SK-N-SH (cell line): ENCODE measurements at regions not wholly inside any gene's neighbourhood (a gene's known extent, or its start where the extent isn't known, plus 50 kb on each side); places are given as distances from the start of the nearest gene placed in this dataset.

Source experiments
- CTCF ChIA-PET: fragments of 300-600, 350-600 bp; formaldehyde crosslinking; extraction: SDS; loops from one replicate; lab custom pipeline; 2021; lab: Yijun Ruan, JAX
- POLR2A ChIA-PET: fragments of 350-600 bp; sonication (Branson Sonifier 250); formaldehyde crosslinking; extraction: SDS; loops from one replicate; lab custom pipeline; 2020; ENCODE audit warnings: antibody characterized with exemption, inconsistent platforms; lab: Yijun Ruan, JAX
- DNase-seq: peaks from one replicate; pipeline ENCODE4 v3.0.0; 2012
- H2AFZ ChIP-seq: fragments of 200-600 bp; sonication (generic); 2 replicates; pipeline ENCODE4 v1.8.1; 2016; ENCODE audit warnings: antibody characterized with exemption, mild to moderate bottlenecking, low read depth
- H3F3A ChIP-seq: fragments of 200-600 bp; sonication (generic); replicated peaks from 2 replicates; pipeline ENCODE3; 2016; ENCODE audit warnings: antibody characterized with exemption, mild to moderate bottlenecking; ENCODE audit not compliant: insufficient read depth
- H3K27ac ChIP-seq, 2 experiments: fragments of 200-500 bp in 1 of 2; fragments of 200-600 bp in 1 of 2; sonication (Bioruptor generic) in 1 of 2; sonication (generic), shearing (Covaris generic) in 1 of 2; 2 replicates each; pipeline versions ENCODE4 v1.5.1 to v1.6.1; 2014 to 2016; ENCODE audit warnings: low read depth in 2 of 2, inconsistent platforms in 1 of 2, low read length in 1 of 2, mild to moderate bottlenecking in 1 of 2, mixed read lengths in 1 of 2
- H3K27me3 ChIP-seq: fragments of 200-600 bp; sonication (generic), shearing (Covaris generic); 2 replicates; pipeline ENCODE4 v1.6.1; 2016; ENCODE audit warnings: mixed run types; ENCODE audit not compliant: insufficient read depth
- H3K36me3 ChIP-seq, 2 experiments: fragments of 200-500 bp in 1 of 2; fragments of 200-600 bp in 1 of 2; sonication (Bioruptor generic) in 1 of 2; sonication (generic) in 1 of 2; replicated peaks in 1 of 2; 2 replicates each; pipeline versions ENCODE3 to v1.5.1; 2014 to 2016; ENCODE audit warnings: low read length in 1 of 2, mild to moderate bottlenecking in 1 of 2; ENCODE audit not compliant: insufficient read depth in 2 of 2, control insufficient read depth in 1 of 2
- H3K4me1 ChIP-seq, 2 experiments: fragments of 200-500 bp in 1 of 2; fragments of 200-600 bp in 1 of 2; sonication (Bioruptor generic) in 1 of 2; sonication (generic), shearing (Covaris generic) in 1 of 2; 2 replicates each; pipeline versions ENCODE4 v1.5.1 to v1.6.1; 2014 to 2016; ENCODE audit warnings: low read depth in 1 of 2, low read length in 1 of 2, mixed run types in 1 of 2; ENCODE audit not compliant: insufficient read depth in 2 of 2, control insufficient read depth in 1 of 2
- H3K4me2 ChIP-seq: fragments of 200-600 bp; sonication (generic), shearing (Covaris generic); 2 replicates; pipeline ENCODE4 v1.6.1; 2017; ENCODE audit warnings: mixed run types
- H3K4me3 ChIP-seq, 2 experiments: fragments of 200-500 bp in 1 of 2; fragments of 200-600 bp in 1 of 2; sonication (Bioruptor generic) in 1 of 2; sonication (generic), shearing (Covaris generic) in 1 of 2; 2 replicates each; pipeline versions ENCODE4 v1.5.1 to v1.8.1; 2014 to 2016; ENCODE audit warnings: low read depth in 2 of 2, inconsistent platforms in 1 of 2, low read length in 1 of 2, mild to moderate bottlenecking in 1 of 2, mixed read lengths in 1 of 2, moderate library complexity in 1 of 2
- H3K79me2 ChIP-seq: fragments of 200-600 bp; sonication (generic); 2 replicates; pipeline ENCODE4 v1.8.1; 2017; ENCODE audit warnings: mild to moderate bottlenecking; ENCODE audit not compliant: insufficient read depth
- H3K9ac ChIP-seq: fragments of 200-600 bp; sonication (generic); 2 replicates; pipeline ENCODE4 v1.6.1; 2017; ENCODE audit warnings: mixed run types
- H3K9me2 ChIP-seq: fragments of 200-600 bp; sonication (generic); 2 replicates; pipeline ENCODE4 v1.6.1; 2017; ENCODE audit warnings: mixed run types
- H3K9me3 ChIP-seq: fragments of 200-600 bp; sonication (generic); 2 replicates; pipeline ENCODE4 v1.6.1; 2017; ENCODE audit warnings: mixed run types, mild to moderate bottlenecking, moderate library complexity
- H4K20me1 ChIP-seq: fragments of 200-600 bp; sonication (generic); 2 replicates; pipeline ENCODE4 v1.6.1; 2017; ENCODE audit warnings: mild to moderate bottlenecking, mixed run types; ENCODE audit not compliant: insufficient read depth
- CHD2 ChIP-seq: fragments of 150-350 bp; IDR thresholded peaks from 2 replicates; pipeline ENCODE4 v1.6.1; 2018; ENCODE audit warnings: low read length; ENCODE audit not compliant: partially characterized antibody
- EZH2phosphoT487 ChIP-seq: fragments of 200-600 bp; sonication (generic); IDR thresholded peaks from 2 replicates; pipeline ENCODE4 v1.6.1; 2017; ENCODE audit warnings: low read depth, mixed run types, mild to moderate bottlenecking, antibody characterized with exemption, moderate library complexity, borderline replicate concordance
- FOSL2 ChIP-seq: IDR thresholded peaks from 2 replicates; pipeline ENCODE4 v1.4.0; 2012; ENCODE audit warnings: low read depth, mild to moderate bottlenecking, moderate library complexity, borderline replicate concordance
- FOXM1 ChIP-seq: IDR thresholded peaks from 2 replicates; pipeline ENCODE4 v1.4.0; 2012; ENCODE audit warnings: low read depth, mild to moderate bottlenecking
- GABPA ChIP-seq: IDR thresholded peaks from 2 replicates; pipeline ENCODE4 v1.4.0; 2012; ENCODE audit warnings: low read depth, mild to moderate bottlenecking
- GATA2 ChIP-seq: sonication (generic); formaldehyde crosslinking; IDR thresholded peaks from 2 replicates; pipeline ENCODE4 v1.5.0; 2020; ENCODE audit warnings: mild to moderate bottlenecking, missing genetic modification reagents
- JUND ChIP-seq: IDR thresholded peaks from 2 replicates; pipeline ENCODE4 v1.4.0; 2012
- MAX ChIP-seq: IDR thresholded peaks from 2 replicates; pipeline ENCODE4 v1.4.0; 2012; ENCODE audit warnings: low read depth
- MEF2A ChIP-seq: IDR thresholded peaks from 2 replicates; pipeline ENCODE4 v1.4.0; 2012; ENCODE audit warnings: low read depth, borderline replicate concordance
- POLR2AphosphoS5 ChIP-seq: IDR thresholded peaks from 2 replicates; pipeline ENCODE4 v1.6.1; 2012; ENCODE audit warnings: low read depth, low read length
- RCOR1 ChIP-seq: fragments of 150-350 bp; IDR thresholded peaks from 2 replicates; pipeline ENCODE4 v1.6.1; 2017; ENCODE audit warnings: antibody characterized with exemption, low read length
- RFX5 ChIP-seq: IDR thresholded peaks from 2 replicates; pipeline ENCODE4 v1.6.1; 2012; ENCODE audit warnings: mild to moderate bottlenecking, improper control_type of control experiment, low read length
- RXRA ChIP-seq: IDR thresholded peaks from 2 replicates; pipeline ENCODE4 v1.4.0; 2012; ENCODE audit warnings: low read depth, mild to moderate bottlenecking, borderline replicate concordance
- TAF1 ChIP-seq: IDR thresholded peaks from 2 replicates; pipeline ENCODE4 v1.6.1; 2012; ENCODE audit warnings: low read depth, mild to moderate bottlenecking, low read length, moderate library complexity, borderline replicate concordance
- TCF12 ChIP-seq: IDR thresholded peaks from 2 replicates; pipeline ENCODE4 v1.4.0; 2012
- YY1 ChIP-seq: IDR thresholded peaks from 2 replicates; pipeline ENCODE4 v1.4.0; 2012; ENCODE audit warnings: low read depth, mild to moderate bottlenecking
- WGBS: methylation state at CpG from one replicate; pipeline ENCODE4 v1.1.6; 2017; ENCODE audit warnings: low lambda C conversion rate; 5-methylcytosine and 5-hydroxymethylcytosine counted together
- TF ChIP-seq, protein P1 (sequence below): fragments of 150-350 bp; IDR thresholded peaks from 2 replicates; pipeline ENCODE4 v1.6.1; 2016; ENCODE audit warnings: mild to moderate bottlenecking, low read depth, low read length
- TF ChIP-seq, protein P2 (sequence below): IDR thresholded peaks from 2 replicates; pipeline ENCODE4 v1.6.1; 2012; ENCODE audit warnings: mild to moderate bottlenecking, low read depth, low read length, moderate library complexity
- TF ChIP-seq, protein P3 (sequence below): fragments of 150-350 bp; IDR thresholded peaks from 2 replicates; pipeline ENCODE4 v1.6.1; 2017; ENCODE audit warnings: antibody characterized with exemption, low read length, low read depth, borderline replicate concordance
- TF ChIP-seq, protein P4 (sequence below): IDR thresholded peaks from 2 replicates; pipeline ENCODE4 v1.4.0; 2012; ENCODE audit warnings: low read depth, borderline replicate concordance

- Histone ChIP-seq H2AFZ (no peak overlapping the region), H3K9me3 (no peaks in the 10 kb centered on the region), H3K4me3 (no peak overlapping the region), H3K79me2 (no peaks in the 10 kb centered on the region), H3K27ac (no peak overlapping the region), H3K4me2 (no peak overlapping the region), H3F3A (no peaks in the 10 kb centered on the region), H3K4me1 (no peaks in the 10 kb centered on the region), H4K20me1 (no peaks in the 10 kb centered on the region), H3K27me3 (no peaks in the 10 kb centered on the region), H3K9ac (no peak overlapping the region), H3K36me3 (no peaks in the 10 kb centered on the region), H3K9me2 (no peaks in the 10 kb centered on the region)
- TF ChIP-seq JUND, result no peak
- no peak for TF ChIP-seq GABPA
- TF ChIP-seq, protein P1, sequence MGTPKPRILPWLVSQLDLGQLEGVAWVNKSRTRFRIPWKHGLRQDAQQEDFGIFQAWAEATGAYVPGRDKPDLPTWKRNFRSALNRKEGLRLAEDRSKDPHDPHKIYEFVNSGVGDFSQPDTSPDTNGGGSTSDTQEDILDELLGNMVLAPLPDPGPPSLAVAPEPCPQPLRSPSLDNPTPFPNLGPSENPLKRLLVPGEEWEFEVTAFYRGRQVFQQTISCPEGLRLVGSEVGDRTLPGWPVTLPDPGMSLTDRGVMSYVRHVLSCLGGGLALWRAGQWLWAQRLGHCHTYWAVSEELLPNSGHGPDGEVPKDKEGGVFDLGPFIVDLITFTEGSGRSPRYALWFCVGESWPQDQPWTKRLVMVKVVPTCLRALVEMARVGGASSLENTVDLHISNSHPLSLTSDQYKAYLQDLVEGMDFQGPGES, result no peak
- no peak for TF ChIP-seq RCOR1
- TF ChIP-seq RFX5, result no peak
- no peak for DNase-seq
- 7% methylated on average over 3 of the region's 3 CpGs for WGBS
- CTCF ChIA-PET, result no interaction called here
- POLR2A ChIA-PET, result no interaction called here
These were observed 408.6 kb upstream of the IMPG1 start for GRCh38 chr6:76481101-76481500.

DNA sequence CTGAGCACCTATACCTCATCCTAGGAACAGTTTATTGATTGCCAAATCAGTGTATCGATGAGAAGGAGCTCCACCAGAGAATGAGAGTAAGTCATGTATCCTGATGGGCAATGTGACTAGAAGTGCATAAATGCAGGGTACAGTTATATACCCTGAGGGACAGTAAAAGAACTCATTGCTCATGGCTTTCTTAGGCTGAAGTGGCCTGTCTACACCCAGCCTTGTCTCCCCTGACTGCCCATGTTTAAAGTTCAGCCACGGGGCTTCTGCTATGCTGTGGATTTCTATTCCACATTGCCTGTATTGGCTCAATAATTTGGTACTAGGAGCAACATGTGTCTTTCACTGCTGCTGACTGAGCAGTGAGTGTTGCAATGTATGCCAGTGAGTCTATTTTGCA is 400.4 kb upstream of the IMPG1 start:
- TF ChIP-seq MAX (no peak), FOSL2 (no peak), MEF2A (no peak), YY1 (no peak), EZH2phosphoT487 (no peak), RXRA (no peak), FOXM1 (no peak), RFX5 (no peak), TCF12 (no peak), RCOR1 (no peak), TAF1 (no peak), POLR2AphosphoS5 (no peak), GATA2 (CRISPR knock-in tag) (no peak), CHD2 (no peak)
- TF ChIP-seq, protein P2, sequence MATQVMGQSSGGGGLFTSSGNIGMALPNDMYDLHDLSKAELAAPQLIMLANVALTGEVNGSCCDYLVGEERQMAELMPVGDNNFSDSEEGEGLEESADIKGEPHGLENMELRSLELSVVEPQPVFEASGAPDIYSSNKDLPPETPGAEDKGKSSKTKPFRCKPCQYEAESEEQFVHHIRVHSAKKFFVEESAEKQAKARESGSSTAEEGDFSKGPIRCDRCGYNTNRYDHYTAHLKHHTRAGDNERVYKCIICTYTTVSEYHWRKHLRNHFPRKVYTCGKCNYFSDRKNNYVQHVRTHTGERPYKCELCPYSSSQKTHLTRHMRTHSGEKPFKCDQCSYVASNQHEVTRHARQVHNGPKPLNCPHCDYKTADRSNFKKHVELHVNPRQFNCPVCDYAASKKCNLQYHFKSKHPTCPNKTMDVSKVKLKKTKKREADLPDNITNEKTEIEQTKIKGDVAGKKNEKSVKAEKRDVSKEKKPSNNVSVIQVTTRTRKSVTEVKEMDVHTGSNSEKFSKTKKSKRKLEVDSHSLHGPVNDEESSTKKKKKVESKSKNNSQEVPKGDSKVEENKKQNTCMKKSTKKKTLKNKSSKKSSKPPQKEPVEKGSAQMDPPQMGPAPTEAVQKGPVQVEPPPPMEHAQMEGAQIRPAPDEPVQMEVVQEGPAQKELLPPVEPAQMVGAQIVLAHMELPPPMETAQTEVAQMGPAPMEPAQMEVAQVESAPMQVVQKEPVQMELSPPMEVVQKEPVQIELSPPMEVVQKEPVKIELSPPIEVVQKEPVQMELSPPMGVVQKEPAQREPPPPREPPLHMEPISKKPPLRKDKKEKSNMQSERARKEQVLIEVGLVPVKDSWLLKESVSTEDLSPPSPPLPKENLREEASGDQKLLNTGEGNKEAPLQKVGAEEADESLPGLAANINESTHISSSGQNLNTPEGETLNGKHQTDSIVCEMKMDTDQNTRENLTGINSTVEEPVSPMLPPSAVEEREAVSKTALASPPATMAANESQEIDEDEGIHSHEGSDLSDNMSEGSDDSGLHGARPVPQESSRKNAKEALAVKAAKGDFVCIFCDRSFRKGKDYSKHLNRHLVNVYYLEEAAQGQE, result no peak
- TF ChIP-seq, protein P3, sequence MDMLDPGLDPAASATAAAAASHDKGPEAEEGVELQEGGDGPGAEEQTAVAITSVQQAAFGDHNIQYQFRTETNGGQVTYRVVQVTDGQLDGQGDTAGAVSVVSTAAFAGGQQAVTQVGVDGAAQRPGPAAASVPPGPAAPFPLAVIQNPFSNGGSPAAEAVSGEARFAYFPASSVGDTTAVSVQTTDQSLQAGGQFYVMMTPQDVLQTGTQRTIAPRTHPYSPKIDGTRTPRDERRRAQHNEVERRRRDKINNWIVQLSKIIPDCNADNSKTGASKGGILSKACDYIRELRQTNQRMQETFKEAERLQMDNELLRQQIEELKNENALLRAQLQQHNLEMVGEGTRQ, result no peak
- TF ChIP-seq, protein P4, sequence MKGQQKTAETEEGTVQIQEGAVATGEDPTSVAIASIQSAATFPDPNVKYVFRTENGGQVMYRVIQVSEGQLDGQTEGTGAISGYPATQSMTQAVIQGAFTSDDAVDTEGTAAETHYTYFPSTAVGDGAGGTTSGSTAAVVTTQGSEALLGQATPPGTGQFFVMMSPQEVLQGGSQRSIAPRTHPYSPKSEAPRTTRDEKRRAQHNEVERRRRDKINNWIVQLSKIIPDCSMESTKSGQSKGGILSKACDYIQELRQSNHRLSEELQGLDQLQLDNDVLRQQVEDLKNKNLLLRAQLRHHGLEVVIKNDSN, result no peak
- TF ChIP-seq, all 33 proteins: peak for 0
- H3K4me3 ChIP-seq, result no peak overlapping the region
- H2AFZ ChIP-seq, result no peak overlapping the region
- ChIA-PET CTCF (no interaction called here), POLR2A (no interaction called here)
- H3K79me2 ChIP-seq, result no peaks in the 10 kb centered on the region
- 0% methylated on average over 2 of the region's 2 CpGs for whole genome bisulfite sequencing
- H3K9ac ChIP-seq, result no peak overlapping the region
- H3K9me3 ChIP-seq, result no peaks in the 10 kb centered on the region
- H4K20me1 ChIP-seq, result no peaks in the 10 kb centered on the region
- H3F3A ChIP-seq, result no peaks in the 10 kb centered on the region
- no peaks in the 10 kb centered on the region for H3K36me3 ChIP-seq
- no peak for DNase-seq
- H3K4me2 ChIP-seq, result no peak overlapping the region
- H3K27ac ChIP-seq, result no peak overlapping the region
- H3K4me1 ChIP-seq, result no peaks in the 10 kb centered on the region
- no peaks in the 10 kb centered on the region for H3K9me2 ChIP-seq
- H3K27me3 ChIP-seq, result no peaks in the 10 kb centered on the region
